WTC11 (cell line): ENCODE measurements at regions not wholly inside any gene's neighbourhood (a gene's known extent, or its start where the extent isn't known, plus 50 kb on each side); places are given as distances from the start of the nearest gene placed in this dataset.

Experiments
- ATAC-seq: fragments of 200-7000 bp; cut with Tn5 transposase; 2 replicates; pipeline ENCODE4 v1.10.0; 2021; ENCODE audit warnings: mild to moderate bottlenecking, moderate library complexity
- CTCF ChIA-PET: fragments of 300-600 bp; sonication (Branson Sonifier 250); formaldehyde crosslinking; loops from one replicate; lab custom pipeline; 2021; ENCODE audit warnings: antibody characterized with exemption; lab: Charles Lee
- POLR2A ChIA-PET: fragments of 350-600 bp; sonication (Branson Sonifier 250); formaldehyde crosslinking; loops from one replicate; lab custom pipeline; 2021; ENCODE audit warnings: antibody characterized with exemption; lab: Charles Lee
- DNase-seq: peaks from one replicate; pipeline ENCODE4 v3.0.0; 2021; ENCODE audit warnings: low spot score
- H3K27ac Mint-ChIP-seq: 2 replicates; pipeline ENCODE4 v1.8.0; 2021; ENCODE audit warnings: mixed read lengths
- H3K27me3 Mint-ChIP-seq: 2 replicates; pipeline ENCODE4 v1.8.0; 2021; ENCODE audit warnings: low read depth, mild to moderate bottlenecking, moderate library complexity, mixed read lengths
- H3K36me3 Mint-ChIP-seq: 2 replicates; pipeline ENCODE4 v1.8.0; 2021; ENCODE audit warnings: mixed read lengths
- H3K4me1 Mint-ChIP-seq: 2 replicates; pipeline ENCODE4 v1.8.0; 2022; ENCODE audit warnings: mixed read lengths
- H3K4me3 Mint-ChIP-seq: 2 replicates; pipeline ENCODE4 v1.8.0; 2021; ENCODE audit warnings: mild to moderate bottlenecking, moderate library complexity, mixed read lengths
- H3K9me3 Mint-ChIP-seq: 2 replicates; pipeline ENCODE4 v1.8.0; 2021; ENCODE audit warnings: mixed read lengths
- ATF3 ChIP-seq: sonication (generic); formaldehyde crosslinking; conservative IDR thresholded peaks from 2 replicates; pipeline ENCODE4 v1.8.1; 2022; ENCODE audit warnings: mild to moderate bottlenecking, missing genetic modification reagents
- CREB1 ChIP-seq: sonication (generic); formaldehyde crosslinking; IDR thresholded peaks from 2 replicates; pipeline ENCODE4 v1.8.0; 2023; ENCODE audit warnings: mild to moderate bottlenecking, missing genetic modification reagents
- CREM ChIP-seq: sonication (generic); formaldehyde crosslinking; IDR thresholded peaks from 2 replicates; pipeline ENCODE4 v1.8.1; 2022; ENCODE audit warnings: mild to moderate bottlenecking, missing genetic modification reagents, moderate library complexity
- ELF4 ChIP-seq: sonication (generic); formaldehyde crosslinking; IDR thresholded peaks from 2 replicates; pipeline ENCODE4 v1.8.1; 2022; ENCODE audit warnings: low read depth, mild to moderate bottlenecking, moderate library complexity, missing genetic modification reagents
- ERG ChIP-seq: fragments of 250-450 bp; sonication (Bioruptor Pico); IDR thresholded peaks from 2 replicates; pipeline ENCODE4 v1.8.0; 2021; ENCODE audit warnings: mild to moderate bottlenecking
- FOXJ3 ChIP-seq: sonication (generic); formaldehyde crosslinking; IDR thresholded peaks from 2 replicates; pipeline ENCODE4 v1.9.0; 2021; ENCODE audit warnings: missing genetic modification reagents, mild to moderate bottlenecking, borderline replicate concordance
- FOXK1 ChIP-seq: sonication (generic); formaldehyde crosslinking; IDR thresholded peaks from 2 replicates; pipeline ENCODE4 v1.8.0; 2022; ENCODE audit warnings: mild to moderate bottlenecking, moderate library complexity, missing genetic modification reagents
- NFATC4 ChIP-seq: fragments of 250-450 bp; sonication (Bioruptor Pico); IDR thresholded peaks from 2 replicates; pipeline ENCODE4 v1.9.0; 2021; ENCODE audit warnings: mild to moderate bottlenecking
- NR1H2 ChIP-seq: sonication (generic); formaldehyde crosslinking; IDR thresholded peaks from 2 replicates; pipeline ENCODE4 v1.9.0; 2021; ENCODE audit warnings: mild to moderate bottlenecking, moderate library complexity, missing genetic modification reagents
- PREB ChIP-seq: sonication (generic); formaldehyde crosslinking; IDR thresholded peaks from 2 replicates; pipeline ENCODE4 v1.8.1; 2022; ENCODE audit warnings: mild to moderate bottlenecking, missing genetic modification reagents, moderate library complexity, borderline replicate concordance
- SP1 ChIP-seq: sonication (generic); formaldehyde crosslinking; conservative IDR thresholded peaks from 2 replicates; pipeline ENCODE4 v1.8.1; 2022; ENCODE audit warnings: missing genetic modification reagents
- STAT6 ChIP-seq: sonication (generic); formaldehyde crosslinking; conservative IDR thresholded peaks from 2 replicates; pipeline ENCODE4 v1.8.1; 2023; ENCODE audit warnings: mild to moderate bottlenecking, low read depth, missing genetic modification reagents, moderate library complexity
- ZBTB43 ChIP-seq: sonication (generic); formaldehyde crosslinking; IDR thresholded peaks from 2 replicates; pipeline ENCODE4 v1.8.1; 2023; ENCODE audit warnings: mild to moderate bottlenecking, missing genetic modification reagents
- ZNF138 ChIP-seq: sonication (generic); formaldehyde crosslinking; conservative IDR thresholded peaks from 2 replicates; pipeline ENCODE4 v1.8.1; 2022; ENCODE audit warnings: mild to moderate bottlenecking, moderate library complexity, missing genetic modification reagents
- ZNF219 ChIP-seq: sonication (generic); formaldehyde crosslinking; IDR thresholded peaks from 2 replicates; pipeline ENCODE4 v1.8.0; 2023; ENCODE audit warnings: missing genetic modification reagents, mild to moderate bottlenecking, borderline replicate concordance
- ZNF232 ChIP-seq: sonication (generic); formaldehyde crosslinking; IDR thresholded peaks from 2 replicates; pipeline ENCODE4 v1.8.0; 2022; ENCODE audit warnings: mild to moderate bottlenecking, missing genetic modification reagents
- ZNF423 ChIP-seq: fragments of 250-450 bp; sonication (Bioruptor Pico); IDR thresholded peaks from 2 replicates; pipeline ENCODE4 v2.1.2; 2022; ENCODE audit warnings: mild to moderate bottlenecking, moderate library complexity
- ZNF671 ChIP-seq: fragments of 250-450 bp; sonication (Bioruptor Pico); IDR thresholded peaks from 2 replicates; pipeline ENCODE4 v1.8.0; 2021; ENCODE audit warnings: mild to moderate bottlenecking

- Mint-ChIP-seq H3K36me3 (no peaks in the 10 kb centered on the region), H3K27me3 (peaks cover 2% of the 10 kb centered on the region; the same call in 1 of the 2 replicates), H3K27ac (no peak overlapping the region), H3K4me1 (no peaks in the 10 kb centered on the region), H3K9me3 (no peaks in the 10 kb centered on the region), H3K4me3 (no peak overlapping the region)
- DNase-seq: no peak
- CTCF ChIA-PET: no interaction called here
- no peak for ATAC-seq
- POLR2A ChIA-PET: no interaction called here
- TF ChIP-seq PREB (CRISPR knock-in tag) (no peak), ERG (CRISPR knock-in tag) (no peak), NR1H2 (CRISPR knock-in tag) (no peak), FOXJ3 (CRISPR knock-in tag) (no peak), STAT6 (CRISPR knock-in tag) (no peak), ATF3 (CRISPR knock-in tag) (no peak), ELF4 (CRISPR knock-in tag) (no peak), ZNF423 (CRISPR knock-in tag) (no peak), CREB1 (CRISPR knock-in tag) (no peak), ZNF232 (CRISPR knock-in tag) (no peak), ZNF138 (CRISPR knock-in tag) (no peak), ZBTB43 (CRISPR knock-in tag) (no peak)
- TF ChIP-seq, all 79 proteins: peak for 0
Observed at GRCh38 chr9:126122901-126123616, 203.6 kb upstream of the MVB12B start.

GRCh38 chr9:126123927-126124326 lies 202.7 kb upstream of the MVB12B start:
- Mint-ChIP-seq H3K27me3 (peaks cover 2% of the 10 kb centered on the region; the same call in 1 of the 2 replicates), H3K36me3 (no peaks in the 10 kb centered on the region), H3K4me1 (no peaks in the 10 kb centered on the region), H3K9me3 (no peaks in the 10 kb centered on the region), H3K4me3 (no peak overlapping the region), H3K27ac (no peak overlapping the region)
- no peak for DNase-seq
- ChIA-PET CTCF (no interaction called here), POLR2A (no interaction called here)
- no peak for ATAC-seq
- no peak for TF ChIP-seq SP1 (CRISPR knock-in tag)
- no peak for TF ChIP-seq ZNF671 (CRISPR knock-in tag)
- no peak for TF ChIP-seq NFATC4 (CRISPR knock-in tag)
- TF ChIP-seq ZNF219 (CRISPR knock-in tag): no peak
- no peak for TF ChIP-seq ZBTB43 (CRISPR knock-in tag)
- TF ChIP-seq CREM: no peak
- no peak for TF ChIP-seq FOXK1
- no peak for TF ChIP-seq NR1H2 (CRISPR knock-in tag)
- TF ChIP-seq, all 79 proteins: peak for 0
